Mesendoderm (in vitro differentiated cells): ENCODE measurements at regions not wholly inside any gene's neighbourhood (a gene's known extent, or its start where the extent isn't known, plus 50 kb on each side); places are given as distances from the start of the nearest gene placed in this dataset.

ENCODE experiments used
- DNase-seq: peaks from one replicate; pipeline ENCODE4 v3.0.0; 2013
- H2AK5ac ChIP-seq: 2 replicates; pipeline ENCODE4 v1.6.1; 2013; ENCODE audit warnings: low read length, inconsistent platforms
- H2BK120ac ChIP-seq: 2 replicates; pipeline ENCODE4 v1.6.1; 2013; ENCODE audit warnings: low read depth, mild to moderate bottlenecking, low read length, moderate library complexity, mixed read lengths
- H2BK15ac ChIP-seq: replicated peaks from 2 replicates; pipeline ENCODE4 v1.6.1; 2013; ENCODE audit warnings: low read depth, mild to moderate bottlenecking, moderate library complexity
- H2BK5ac ChIP-seq: 2 replicates; pipeline ENCODE4 v1.6.1; 2013; ENCODE audit warnings: low read length, inconsistent platforms
- H3K18ac ChIP-seq: 2 replicates; pipeline ENCODE4 v1.6.1; 2013; ENCODE audit warnings: mild to moderate bottlenecking, low read length, mixed read lengths
- H3K23ac ChIP-seq: one replicate; pipeline ENCODE4 v1.6.1; 2013; ENCODE audit warnings: low read length
- H3K27ac ChIP-seq: 2 replicates; pipeline ENCODE4 v1.5.1; 2013; ENCODE audit warnings: low read depth, mild to moderate bottlenecking, inconsistent platforms, low read length, moderate library complexity
- H3K27me3 ChIP-seq: 2 replicates; pipeline ENCODE4 v1.6.1; 2013; ENCODE audit warnings: low read length, control low read depth, mild to moderate bottlenecking, inconsistent platforms; ENCODE audit not compliant: insufficient read depth, poor library complexity
- H3K36me3 ChIP-seq: 2 replicates; pipeline ENCODE4 v1.6.1; 2013; ENCODE audit warnings: low read length, inconsistent platforms; ENCODE audit not compliant: control insufficient read depth, insufficient read depth
- H3K4ac ChIP-seq: one replicate; pipeline ENCODE4 v1.6.1; 2013; ENCODE audit warnings: low read depth, mild to moderate bottlenecking, low read length, moderate library complexity
- H3K4me1 ChIP-seq: 2 replicates; pipeline ENCODE4 v1.6.1; 2013; ENCODE audit warnings: low read depth, low read length, inconsistent platforms; ENCODE audit not compliant: control insufficient read depth
- H3K4me2 ChIP-seq: 2 replicates; pipeline ENCODE4 v1.6.1; 2013; ENCODE audit warnings: low read length
- H3K4me3 ChIP-seq: 2 replicates; pipeline ENCODE4 v1.5.1; 2013; ENCODE audit warnings: mild to moderate bottlenecking, low read length
- H3K56ac ChIP-seq: one replicate; pipeline ENCODE4 v1.6.1; 2013; ENCODE audit warnings: low read length
- H3K79me1 ChIP-seq: 2 replicates; pipeline ENCODE4 v1.6.1; 2013; ENCODE audit warnings: low read length, inconsistent platforms
- H3K79me2 ChIP-seq: 2 replicates; pipeline ENCODE4 v1.6.1; 2013; ENCODE audit warnings: mild to moderate bottlenecking, low read length; ENCODE audit not compliant: control insufficient read depth, insufficient read depth
- H3K9ac ChIP-seq: 2 replicates; pipeline ENCODE4 v1.6.1; 2013; ENCODE audit warnings: low read length, inconsistent platforms
- H4K5ac ChIP-seq: one replicate; pipeline ENCODE4 v1.6.1; 2013; ENCODE audit warnings: low read length
- H4K8ac ChIP-seq: one replicate; pipeline ENCODE4 v1.6.1; 2013; ENCODE audit warnings: low read depth, mild to moderate bottlenecking, control low read depth, low read length, moderate library complexity
- WGBS: extraction: QIAGEN DNeasy Blood & Tissue Kit; methylation state at CpG from one replicate; pipeline ENCODE4 v1.1.7; 2013; ENCODE audit warnings: low lambda C conversion rate, missing lambda C conversion rate; ENCODE audit not compliant: insufficient coverage; ENCODE audit errors: extremely low coverage; 5-methylcytosine and 5-hydroxymethylcytosine counted together

GRCh38 chr12:93229494-93230325 lies 148.0 kb upstream of the NUDT4 start:
- peak; percentile 40 for DNase-seq
- H3K27ac ChIP-seq: no peak overlapping the region
- H3K79me1 ChIP-seq: no peaks in the 10 kb centered on the region

GRCh38 chr12:93230326-93230720 lies 147.4 kb upstream of the NUDT4 start:
- no peak overlapping the region for H4K8ac ChIP-seq
- H3K4me2 ChIP-seq: no peak overlapping the region
- WGBS: no CpG with 5 or more reads among the region's 3 CpGs
- H3K4me3 ChIP-seq: no peak overlapping the region
- no peaks in the 10 kb centered on the region for H3K27me3 ChIP-seq
- H2AK5ac ChIP-seq: no peak overlapping the region
- no peak overlapping the region for H3K9ac ChIP-seq
- H3K18ac ChIP-seq: no peak overlapping the region
- no peaks in the 10 kb centered on the region for H3K4me1 ChIP-seq
- no peaks in the 10 kb centered on the region for H3K79me1 ChIP-seq
- H3K56ac ChIP-seq: no peak overlapping the region
- H3K79me2 ChIP-seq: no peaks in the 10 kb centered on the region
- H4K5ac ChIP-seq: no peak overlapping the region
- H3K4ac ChIP-seq: no peak overlapping the region
- H3K36me3 ChIP-seq: no peaks in the 10 kb centered on the region
- no peak overlapping the region for H2BK120ac ChIP-seq
- no peak overlapping the region for H2BK5ac ChIP-seq
- no peak for DNase-seq
- H3K27ac ChIP-seq: no peak overlapping the region
- H2BK15ac ChIP-seq: no peak overlapping the region
- H3K23ac ChIP-seq: no peak overlapping the region

More at GRCh38 chr12:93229494-93230325, 148.0 kb upstream of the NUDT4 start:
- H3K79me2 ChIP-seq: no peaks in the 10 kb centered on the region
- H3K4me1 ChIP-seq: no peaks in the 10 kb centered on the region
- H3K4ac ChIP-seq: no peak overlapping the region
- H3K4me3 ChIP-seq: no peak overlapping the region
- H2BK120ac ChIP-seq: no peak overlapping the region
- no peak overlapping the region for H3K4me2 ChIP-seq
- no peaks in the 10 kb centered on the region for H3K36me3 ChIP-seq
- no peak overlapping the region for H3K23ac ChIP-seq
- no peak overlapping the region for H3K56ac ChIP-seq
- no peak overlapping the region for H3K18ac ChIP-seq
- no peaks in the 10 kb centered on the region for H3K27me3 ChIP-seq
- no peak overlapping the region for H2BK15ac ChIP-seq
- H4K5ac ChIP-seq: no peak overlapping the region
- H2AK5ac ChIP-seq: no peak overlapping the region
- no peak overlapping the region for H2BK5ac ChIP-seq
- WGBS: no CpG with 5 or more reads among the region's 6 CpGs
- H4K8ac ChIP-seq: no peak overlapping the region
- no peak overlapping the region for H3K9ac ChIP-seq

- no peak overlapping the region for H3K4ac ChIP-seq
- no peak overlapping the region for H3K56ac ChIP-seq
- H3K4me1 ChIP-seq: no peaks in the 10 kb centered on the region
- no peak overlapping the region for H3K4me3 ChIP-seq
- H3K36me3 ChIP-seq: no peaks in the 10 kb centered on the region
- H3K27ac ChIP-seq: no peak overlapping the region
- H3K9ac ChIP-seq: no peak overlapping the region
- no peaks in the 10 kb centered on the region for H3K79me2 ChIP-seq
- H2BK5ac ChIP-seq: no peak overlapping the region
- H4K5ac ChIP-seq: no peak overlapping the region
- H3K79me1 ChIP-seq: no peaks in the 10 kb centered on the region
- no peak overlapping the region for H3K4me2 ChIP-seq
- WGBS: no CpG with 5 or more reads among the region's 6 CpGs
- no peak overlapping the region for H2BK120ac ChIP-seq
- H3K18ac ChIP-seq: no peak overlapping the region
- no peaks in the 10 kb centered on the region for H3K27me3 ChIP-seq
- H2BK15ac ChIP-seq: no peak overlapping the region
- H3K23ac ChIP-seq: no peak overlapping the region
- H2AK5ac ChIP-seq: no peak overlapping the region
- no peak overlapping the region for H4K8ac ChIP-seq
- DNase-seq: no peak
These were observed 145.8 kb upstream of the NUDT4 start for GRCh38 chr12:93231938-93232337.

GRCh38 chr12:93234641-93235040 lies 143.1 kb upstream of the NUDT4 start:
- Histone ChIP-seq H3K9ac (no peak overlapping the region), H2AK5ac (no peak overlapping the region), H2BK120ac (no peak overlapping the region), H3K23ac (no peak overlapping the region), H3K79me2 (no peaks in the 10 kb centered on the region), H3K27ac (no peak overlapping the region), H4K5ac (no peak overlapping the region), H3K27me3 (no peaks in the 10 kb centered on the region), H2BK15ac (no peak overlapping the region), H3K79me1 (no peaks in the 10 kb centered on the region), H3K4ac (peak overlapping the region; percentile 7), H3K36me3 (no peaks in the 10 kb centered on the region), H2BK5ac (no peak overlapping the region), H3K4me1 (no peaks in the 10 kb centered on the region), H3K18ac (no peak overlapping the region), H3K4me2 (no peak overlapping the region), H3K56ac (no peak overlapping the region), H3K4me3 (no peak overlapping the region), H4K8ac (no peak overlapping the region)
- whole genome bisulfite sequencing: no CpG with 5 or more reads among the region's 1 CpG
- DNase-seq: peak; percentile 28

GRCh38 chr12:93235881-93236280 lies 141.8 kb upstream of the NUDT4 start:
- H2AK5ac ChIP-seq: no peak overlapping the region
- H3K79me1 ChIP-seq: no peaks in the 10 kb centered on the region
- no peak overlapping the region for H3K18ac ChIP-seq
- no peak overlapping the region for H2BK5ac ChIP-seq
- H3K4ac ChIP-seq: no peak overlapping the region
- no peak overlapping the region for H3K56ac ChIP-seq
- no peak overlapping the region for H3K4me3 ChIP-seq
- no peak overlapping the region for H3K4me2 ChIP-seq
- H2BK15ac ChIP-seq: no peak overlapping the region
- H2BK120ac ChIP-seq: no peak overlapping the region
- H4K8ac ChIP-seq: no peak overlapping the region
- no peaks in the 10 kb centered on the region for H3K79me2 ChIP-seq
- no peaks in the 10 kb centered on the region for H3K4me1 ChIP-seq
- no peak overlapping the region for H4K5ac ChIP-seq
- H3K9ac ChIP-seq: no peak overlapping the region
- H3K27ac ChIP-seq: no peak overlapping the region
- DNase-seq: no peak
- H3K27me3 ChIP-seq: no peaks in the 10 kb centered on the region
- no peak overlapping the region for H3K23ac ChIP-seq
- WGBS: no CpG with 5 or more reads among the region's 5 CpGs
- H3K36me3 ChIP-seq: no peaks in the 10 kb centered on the region
